ENCODE measurements at regions not wholly inside any gene's neighbourhood (a gene's known extent, or its start where the extent isn't known, plus 50 kb on each side); places are given as distances from the start of the nearest gene placed in this dataset.

DNA sequence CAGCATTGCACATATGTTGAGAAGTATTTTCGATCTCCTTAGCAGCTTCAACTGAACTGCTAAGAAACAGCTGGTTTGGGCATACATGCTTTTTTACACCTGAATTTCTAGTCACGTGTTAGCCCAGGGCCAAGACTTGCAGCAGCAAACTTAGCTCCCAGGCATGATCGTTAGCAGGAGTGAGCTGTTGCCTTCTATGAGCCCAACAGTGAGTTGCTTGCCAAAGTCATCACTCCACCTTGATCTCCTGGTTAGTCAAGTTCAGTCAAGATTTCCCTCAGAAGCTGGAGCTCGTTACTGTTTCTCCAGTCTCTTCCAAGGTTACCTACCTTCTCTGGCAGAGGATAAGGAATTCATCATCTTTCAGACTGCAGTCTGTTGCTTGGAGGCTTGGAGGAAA, 100.4 kb upstream of the SEMA6D start:
- ChIA-PET CTCF (ENCODE audit: unreplicated experiment) (no interaction called here), POLR2A (interaction anchor here (0.6 kb wide), 1 partner anchor 15 kb away, joined by 3 read pairs; no protein-coding TSS in a partner anchor)
- H3K79me2 ChIP-seq (ENCODE audit: insufficient read depth, low read depth, low read length), result no peaks in the 10 kb centered on the region
- no peak for DNase-seq (ENCODE audit: low spot score)
- no peak overlapping the region for H3K4me3 ChIP-seq (ENCODE audit: low read depth, low read length, poor library complexity, severe bottlenecking)
- no peaks in the 10 kb centered on the region for H3K36me3 ChIP-seq (ENCODE audit: insufficient read depth, low read length)
- BruUV-seq (replicated peaks), result no TSS peak
- TF ChIP-seq EZH2phosphoT487 (IDR thresholded peaks at IDR 0.05; ENCODE audit: borderline replicate concordance, low read depth, low read length), result no peak
- TF ChIP-seq, protein P1, sequence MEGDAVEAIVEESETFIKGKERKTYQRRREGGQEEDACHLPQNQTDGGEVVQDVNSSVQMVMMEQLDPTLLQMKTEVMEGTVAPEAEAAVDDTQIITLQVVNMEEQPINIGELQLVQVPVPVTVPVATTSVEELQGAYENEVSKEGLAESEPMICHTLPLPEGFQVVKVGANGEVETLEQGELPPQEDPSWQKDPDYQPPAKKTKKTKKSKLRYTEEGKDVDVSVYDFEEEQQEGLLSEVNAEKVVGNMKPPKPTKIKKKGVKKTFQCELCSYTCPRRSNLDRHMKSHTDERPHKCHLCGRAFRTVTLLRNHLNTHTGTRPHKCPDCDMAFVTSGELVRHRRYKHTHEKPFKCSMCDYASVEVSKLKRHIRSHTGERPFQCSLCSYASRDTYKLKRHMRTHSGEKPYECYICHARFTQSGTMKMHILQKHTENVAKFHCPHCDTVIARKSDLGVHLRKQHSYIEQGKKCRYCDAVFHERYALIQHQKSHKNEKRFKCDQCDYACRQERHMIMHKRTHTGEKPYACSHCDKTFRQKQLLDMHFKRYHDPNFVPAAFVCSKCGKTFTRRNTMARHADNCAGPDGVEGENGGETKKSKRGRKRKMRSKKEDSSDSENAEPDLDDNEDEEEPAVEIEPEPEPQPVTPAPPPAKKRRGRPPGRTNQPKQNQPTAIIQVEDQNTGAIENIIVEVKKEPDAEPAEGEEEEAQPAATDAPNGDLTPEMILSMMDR (conservative IDR thresholded peaks at IDR 0.05; ENCODE audit: low read length), result no peak
- H4K20me1 ChIP-seq (ENCODE audit: insufficient read depth, low read length), result no peaks in the 10 kb centered on the region
- H3K4me1 ChIP-seq (ENCODE audit: insufficient read depth, low read length, poor library complexity, severe bottlenecking), result no peaks in the 10 kb centered on the region
- no peaks in the 10 kb centered on the region for H3K9me3 ChIP-seq (ENCODE audit: low read length)
- H3K9me2 ChIP-seq (ENCODE audit: insufficient read depth, low read length), result no peaks in the 10 kb centered on the region
- H2AFZ ChIP-seq (ENCODE audit: low read length), result no peak overlapping the region
- H3K27ac ChIP-seq (ENCODE audit: low read depth, low read length, poor library complexity, severe bottlenecking), result no peak overlapping the region
- no peak overlapping the region for H3K4me2 ChIP-seq (ENCODE audit: low read length)
- intact Hi-C loops (cut with micrococcal nuclease; ENCODE audit: unreplicated experiment), result no loop called here

DNA sequence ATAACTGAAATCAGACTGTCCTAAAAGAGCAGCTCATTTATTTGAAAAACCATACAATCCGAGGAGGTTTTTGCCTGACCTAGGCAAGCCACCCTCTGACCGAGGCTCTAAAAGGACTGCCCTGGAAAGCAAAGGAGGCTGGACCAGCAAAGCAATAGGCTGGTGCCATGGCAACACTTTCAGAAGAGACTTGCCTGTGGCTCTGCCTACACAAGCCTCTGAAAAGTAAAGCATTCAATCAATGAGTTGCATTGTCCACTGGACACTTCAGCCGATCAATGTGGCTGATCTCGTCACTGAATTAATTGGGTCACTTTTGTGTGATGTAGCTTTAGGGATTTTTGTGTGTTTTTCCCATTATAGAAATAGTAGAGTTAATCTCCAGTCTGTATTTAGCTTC, 99.1 kb upstream of the SEMA6D start:
- ChIA-PET CTCF (ENCODE audit: unreplicated experiment) (no interaction called here), POLR2A (interaction anchor here (1.0 kb wide), 1 partner anchor 14 kb away, joined by 3 read pairs; no protein-coding TSS in a partner anchor)
- TF ChIP-seq, protein P1 (conservative IDR thresholded peaks at IDR 0.05; ENCODE audit: low read length), result no peak
- no peak for TF ChIP-seq EZH2phosphoT487 (IDR thresholded peaks at IDR 0.05; ENCODE audit: borderline replicate concordance, low read depth, low read length)
- Histone ChIP-seq H3K9me2 (ENCODE audit: insufficient read depth, low read length) (no peaks in the 10 kb centered on the region), H3K27ac (ENCODE audit: low read depth, low read length, poor library complexity, severe bottlenecking) (no peak overlapping the region), H4K20me1 (ENCODE audit: insufficient read depth, low read length) (no peaks in the 10 kb centered on the region), H2AFZ (ENCODE audit: low read length) (no peak overlapping the region), H3K4me1 (ENCODE audit: insufficient read depth, low read length, poor library complexity, severe bottlenecking) (no peaks in the 10 kb centered on the region), H3K9me3 (ENCODE audit: low read length) (no peaks in the 10 kb centered on the region), H3K4me2 (ENCODE audit: low read length) (no peak overlapping the region), H3K4me3 (ENCODE audit: low read depth, low read length, poor library complexity, severe bottlenecking) (no peak overlapping the region), H3K79me2 (ENCODE audit: insufficient read depth, low read depth, low read length) (no peaks in the 10 kb centered on the region), H3K36me3 (ENCODE audit: insufficient read depth, low read length) (no peaks in the 10 kb centered on the region)
- no peak for DNase-seq (ENCODE audit: low spot score)
- BruUV-seq (replicated peaks), result no TSS peak
- intact Hi-C loops (cut with micrococcal nuclease; ENCODE audit: unreplicated experiment), result no loop called here

DNA sequence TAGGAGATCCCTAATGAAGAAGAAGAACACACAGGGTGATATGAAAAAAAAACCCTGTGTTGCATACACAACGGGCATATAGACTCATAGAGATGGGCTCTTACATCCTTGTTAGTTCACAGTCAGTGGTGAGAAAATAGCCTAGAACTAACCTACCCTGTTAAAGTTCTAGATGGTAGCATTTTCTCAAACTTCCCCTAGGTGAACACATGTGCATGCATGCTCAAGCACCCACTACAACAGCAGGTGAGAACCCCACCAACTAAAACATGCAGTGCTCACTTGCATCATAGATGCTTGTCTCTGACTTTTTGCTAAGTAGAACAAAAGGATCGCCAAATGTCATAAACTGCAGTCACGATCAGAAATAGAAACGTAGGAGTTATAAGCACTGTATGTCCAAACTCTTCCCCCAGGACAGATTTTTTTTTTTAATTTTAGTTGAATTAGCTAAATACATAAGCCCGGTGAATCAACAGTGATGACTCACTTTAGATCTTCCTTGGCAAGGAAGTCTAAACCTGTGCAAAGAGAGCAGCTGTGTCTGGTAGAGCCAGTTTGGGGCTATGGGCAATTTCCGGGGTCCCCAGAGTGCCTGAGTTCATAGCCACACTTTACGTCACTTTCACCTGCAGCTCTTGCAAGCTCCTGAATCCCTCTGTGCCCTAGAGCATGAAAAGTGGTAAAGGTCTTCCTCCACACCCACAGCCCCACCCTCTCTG, 96.2 kb upstream of the SEMA6D start:
- Histone ChIP-seq H3K4me1 (ENCODE audit: insufficient read depth, low read length, poor library complexity, severe bottlenecking) (no peaks in the 10 kb centered on the region), H2AFZ (ENCODE audit: low read length) (no peak overlapping the region), H3K9me2 (ENCODE audit: insufficient read depth, low read length) (no peaks in the 10 kb centered on the region), H3K4me3 (ENCODE audit: low read depth, low read length, poor library complexity, severe bottlenecking) (no peak overlapping the region), H4K20me1 (ENCODE audit: insufficient read depth, low read length) (no peaks in the 10 kb centered on the region), H3K27ac (ENCODE audit: low read depth, low read length, poor library complexity, severe bottlenecking) (no peak overlapping the region), H3K36me3 (ENCODE audit: insufficient read depth, low read length) (no peaks in the 10 kb centered on the region), H3K9me3 (ENCODE audit: low read length) (no peaks in the 10 kb centered on the region), H3K79me2 (ENCODE audit: insufficient read depth, low read depth, low read length) (no peaks in the 10 kb centered on the region), H3K4me2 (ENCODE audit: low read length) (no peak overlapping the region)
- POLR2A ChIA-PET, result interaction anchor here (0.6 kb wide), 2 partner anchors 33 to 543 kb away, joined by 3 to 5 read pairs; no protein-coding TSS in a partner anchor
- no TSS peak for BruUV-seq (replicated peaks)
- TF ChIP-seq, protein P1 (conservative IDR thresholded peaks at IDR 0.05; ENCODE audit: low read length), result no peak
- no peak for TF ChIP-seq EZH2phosphoT487 (IDR thresholded peaks at IDR 0.05; ENCODE audit: borderline replicate concordance, low read depth, low read length)
- CTCF ChIA-PET (ENCODE audit: unreplicated experiment), result no interaction called here
- intact Hi-C loops (cut with micrococcal nuclease; ENCODE audit: unreplicated experiment), result no loop called here
- DNase-seq (ENCODE audit: low spot score), result no peak

All from OCI-LY7 (cell line).